ENCODE measurements at regions not wholly inside any gene's neighbourhood (a gene's known extent, or its start where the extent isn't known, plus 50 kb on each side); places are given as distances from the start of the nearest gene placed in this dataset.

DNA sequence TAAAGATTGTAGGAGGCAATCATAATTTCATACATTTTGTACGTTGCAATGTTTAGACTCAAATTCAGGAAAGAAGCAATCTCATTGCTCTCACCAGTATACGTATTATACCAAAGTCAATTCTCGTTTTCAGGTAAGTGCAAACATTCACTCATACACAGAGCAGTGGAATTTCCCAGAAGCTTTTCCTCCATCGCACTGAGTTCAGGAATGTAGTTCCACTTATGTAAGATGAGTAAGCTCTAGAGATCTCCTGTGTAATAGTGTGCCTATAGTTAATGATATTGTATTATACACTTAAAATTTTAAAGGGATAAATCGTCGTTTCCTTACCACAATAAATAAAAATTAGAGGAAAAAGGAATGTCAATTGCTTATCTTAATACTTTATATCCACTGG lies 470.8 kb upstream of the KCND2 start:
- H3K36me3 ChIP-seq (ENCODE audit: control insufficient read depth in 4 of 4, insufficient read depth in 3 of 4, low read depth in 1 of 4, low read length in 3 of 4) = no peaks in the 10 kb centered on the region
- H3K27ac ChIP-seq (ENCODE audit: low read depth in 1 of 2, low read length in 2 of 2) = no peak overlapping the region
- DNase-seq (ENCODE audit: low spot score) = no peak
- H3K4me1 ChIP-seq (ENCODE audit: control insufficient read depth in 4 of 4, insufficient read depth in 4 of 4, low read length in 3 of 4) = no peaks in the 10 kb centered on the region
- H3K9me3 ChIP-seq (ENCODE audit: control insufficient read depth in 4 of 4, low read length in 3 of 4) = no peaks in the 10 kb centered on the region
- TF ChIP-seq, protein P1, sequence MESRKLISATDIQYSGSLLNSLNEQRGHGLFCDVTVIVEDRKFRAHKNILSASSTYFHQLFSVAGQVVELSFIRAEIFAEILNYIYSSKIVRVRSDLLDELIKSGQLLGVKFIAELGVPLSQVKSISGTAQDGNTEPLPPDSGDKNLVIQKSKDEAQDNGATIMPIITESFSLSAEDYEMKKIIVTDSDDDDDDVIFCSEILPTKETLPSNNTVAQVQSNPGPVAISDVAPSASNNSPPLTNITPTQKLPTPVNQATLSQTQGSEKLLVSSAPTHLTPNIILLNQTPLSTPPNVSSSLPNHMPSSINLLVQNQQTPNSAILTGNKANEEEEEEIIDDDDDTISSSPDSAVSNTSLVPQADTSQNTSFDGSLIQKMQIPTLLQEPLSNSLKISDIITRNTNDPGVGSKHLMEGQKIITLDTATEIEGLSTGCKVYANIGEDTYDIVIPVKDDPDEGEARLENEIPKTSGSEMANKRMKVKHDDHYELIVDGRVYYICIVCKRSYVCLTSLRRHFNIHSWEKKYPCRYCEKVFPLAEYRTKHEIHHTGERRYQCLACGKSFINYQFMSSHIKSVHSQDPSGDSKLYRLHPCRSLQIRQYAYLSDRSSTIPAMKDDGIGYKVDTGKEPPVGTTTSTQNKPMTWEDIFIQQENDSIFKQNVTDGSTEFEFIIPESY (IDR thresholded peaks at IDR 0.05) = no peak
- TF ChIP-seq FOXA2 (IDR thresholded peaks at IDR 0.05) = no peak
- TF ChIP-seq RXRA (IDR thresholded peaks at IDR 0.05) = no peak
- TF ChIP-seq TAF1 (conservative IDR thresholded peaks at IDR 0.05) = no peak
- TF ChIP-seq GABPA (IDR thresholded peaks at IDR 0.05 in 1 of 2, conservative IDR thresholded peaks at IDR 0.05 in 1 of 2) = no peak
- no peak for TF ChIP-seq YY1 (IDR thresholded peaks at IDR 0.05)
- TF ChIP-seq, protein P2, sequence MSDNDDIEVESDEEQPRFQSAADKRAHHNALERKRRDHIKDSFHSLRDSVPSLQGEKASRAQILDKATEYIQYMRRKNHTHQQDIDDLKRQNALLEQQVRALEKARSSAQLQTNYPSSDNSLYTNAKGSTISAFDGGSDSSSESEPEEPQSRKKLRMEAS (IDR thresholded peaks at IDR 0.05) = no peak
- TF ChIP-seq EGR1 (IDR thresholded peaks at IDR 0.05; ENCODE audit: low read depth in 2 of 2) = no peak
- TF ChIP-seq HNF4G (IDR thresholded peaks at IDR 0.05) = no peak
- TF ChIP-seq JUND (IDR thresholded peaks at IDR 0.05) = no peak
- TF ChIP-seq SP1 (IDR thresholded peaks at IDR 0.05) = no peak
- TF ChIP-seq HNF4A (conservative IDR thresholded peaks at IDR 0.05) = no peak
- H3K9ac ChIP-seq (ENCODE audit: low read depth in 1 of 2, low read length in 2 of 2) = no peak overlapping the region
- 79% methylated on average over 6 of the region's 6 CpGs for WGBS
- H3K27me3 ChIP-seq (ENCODE audit: control insufficient read depth in 4 of 4, insufficient read depth in 4 of 4, low read length in 3 of 4) = no peaks in the 10 kb centered on the region
- H3K4me3 ChIP-seq (ENCODE audit: low read depth in 1 of 3, low read length in 3 of 3) = no peak overlapping the region

DNA sequence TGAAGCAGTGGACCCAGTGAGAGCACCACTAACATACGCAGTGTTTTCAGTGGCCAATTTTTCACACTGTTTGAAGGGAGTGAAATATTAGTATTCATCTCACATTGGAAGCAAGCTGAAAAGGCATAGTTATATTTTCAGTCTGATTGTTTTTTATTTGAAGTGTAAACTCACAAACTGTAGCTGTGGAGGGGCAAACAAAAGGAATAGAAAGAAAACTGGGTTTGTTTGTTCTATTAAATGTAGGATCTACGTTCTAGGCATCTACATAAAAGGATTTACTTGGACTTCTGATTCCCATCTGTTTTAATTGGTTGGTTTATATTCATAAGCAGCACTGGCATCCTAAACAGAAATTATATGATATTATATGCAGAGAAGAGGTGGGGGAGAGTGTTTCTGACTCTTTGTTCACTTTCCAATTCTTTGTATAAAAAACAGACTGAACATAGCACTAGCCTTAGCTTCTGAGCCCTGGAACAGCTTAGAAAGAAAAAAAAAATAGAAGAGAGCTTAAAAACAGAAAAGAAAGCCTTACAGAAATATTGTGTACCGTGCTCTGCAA lies 447.8 kb upstream of the KCND2 start:
- TF ChIP-seq, protein P1 (IDR thresholded peaks at IDR 0.05) = no peak
- TF ChIP-seq GABPA (IDR thresholded peaks at IDR 0.05 in 1 of 2, conservative IDR thresholded peaks at IDR 0.05 in 1 of 2) = no peak
- TF ChIP-seq, protein P3, sequence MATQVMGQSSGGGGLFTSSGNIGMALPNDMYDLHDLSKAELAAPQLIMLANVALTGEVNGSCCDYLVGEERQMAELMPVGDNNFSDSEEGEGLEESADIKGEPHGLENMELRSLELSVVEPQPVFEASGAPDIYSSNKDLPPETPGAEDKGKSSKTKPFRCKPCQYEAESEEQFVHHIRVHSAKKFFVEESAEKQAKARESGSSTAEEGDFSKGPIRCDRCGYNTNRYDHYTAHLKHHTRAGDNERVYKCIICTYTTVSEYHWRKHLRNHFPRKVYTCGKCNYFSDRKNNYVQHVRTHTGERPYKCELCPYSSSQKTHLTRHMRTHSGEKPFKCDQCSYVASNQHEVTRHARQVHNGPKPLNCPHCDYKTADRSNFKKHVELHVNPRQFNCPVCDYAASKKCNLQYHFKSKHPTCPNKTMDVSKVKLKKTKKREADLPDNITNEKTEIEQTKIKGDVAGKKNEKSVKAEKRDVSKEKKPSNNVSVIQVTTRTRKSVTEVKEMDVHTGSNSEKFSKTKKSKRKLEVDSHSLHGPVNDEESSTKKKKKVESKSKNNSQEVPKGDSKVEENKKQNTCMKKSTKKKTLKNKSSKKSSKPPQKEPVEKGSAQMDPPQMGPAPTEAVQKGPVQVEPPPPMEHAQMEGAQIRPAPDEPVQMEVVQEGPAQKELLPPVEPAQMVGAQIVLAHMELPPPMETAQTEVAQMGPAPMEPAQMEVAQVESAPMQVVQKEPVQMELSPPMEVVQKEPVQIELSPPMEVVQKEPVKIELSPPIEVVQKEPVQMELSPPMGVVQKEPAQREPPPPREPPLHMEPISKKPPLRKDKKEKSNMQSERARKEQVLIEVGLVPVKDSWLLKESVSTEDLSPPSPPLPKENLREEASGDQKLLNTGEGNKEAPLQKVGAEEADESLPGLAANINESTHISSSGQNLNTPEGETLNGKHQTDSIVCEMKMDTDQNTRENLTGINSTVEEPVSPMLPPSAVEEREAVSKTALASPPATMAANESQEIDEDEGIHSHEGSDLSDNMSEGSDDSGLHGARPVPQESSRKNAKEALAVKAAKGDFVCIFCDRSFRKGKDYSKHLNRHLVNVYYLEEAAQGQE (IDR thresholded peaks at IDR 0.05) = no peak
- TF ChIP-seq FOXA1 (IDR thresholded peaks at IDR 0.05) = no peak
- TF ChIP-seq HNF4G (IDR thresholded peaks at IDR 0.05) = no peak
- TF ChIP-seq NR2F2 (IDR thresholded peaks at IDR 0.05) = no peak
- TF ChIP-seq FOXA2 (IDR thresholded peaks at IDR 0.05) = no peak
- TF ChIP-seq TAF1 (conservative IDR thresholded peaks at IDR 0.05) = no peak
- TF ChIP-seq JUND (IDR thresholded peaks at IDR 0.05) = no peak
- TF ChIP-seq, protein P4, sequence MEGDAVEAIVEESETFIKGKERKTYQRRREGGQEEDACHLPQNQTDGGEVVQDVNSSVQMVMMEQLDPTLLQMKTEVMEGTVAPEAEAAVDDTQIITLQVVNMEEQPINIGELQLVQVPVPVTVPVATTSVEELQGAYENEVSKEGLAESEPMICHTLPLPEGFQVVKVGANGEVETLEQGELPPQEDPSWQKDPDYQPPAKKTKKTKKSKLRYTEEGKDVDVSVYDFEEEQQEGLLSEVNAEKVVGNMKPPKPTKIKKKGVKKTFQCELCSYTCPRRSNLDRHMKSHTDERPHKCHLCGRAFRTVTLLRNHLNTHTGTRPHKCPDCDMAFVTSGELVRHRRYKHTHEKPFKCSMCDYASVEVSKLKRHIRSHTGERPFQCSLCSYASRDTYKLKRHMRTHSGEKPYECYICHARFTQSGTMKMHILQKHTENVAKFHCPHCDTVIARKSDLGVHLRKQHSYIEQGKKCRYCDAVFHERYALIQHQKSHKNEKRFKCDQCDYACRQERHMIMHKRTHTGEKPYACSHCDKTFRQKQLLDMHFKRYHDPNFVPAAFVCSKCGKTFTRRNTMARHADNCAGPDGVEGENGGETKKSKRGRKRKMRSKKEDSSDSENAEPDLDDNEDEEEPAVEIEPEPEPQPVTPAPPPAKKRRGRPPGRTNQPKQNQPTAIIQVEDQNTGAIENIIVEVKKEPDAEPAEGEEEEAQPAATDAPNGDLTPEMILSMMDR (IDR thresholded peaks at IDR 0.05; ENCODE audit: low read depth, low read length, missing input control) = no peak
- TF ChIP-seq, protein P5, sequence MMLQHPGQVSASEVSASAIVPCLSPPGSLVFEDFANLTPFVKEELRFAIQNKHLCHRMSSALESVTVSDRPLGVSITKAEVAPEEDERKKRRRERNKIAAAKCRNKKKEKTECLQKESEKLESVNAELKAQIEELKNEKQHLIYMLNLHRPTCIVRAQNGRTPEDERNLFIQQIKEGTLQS (IDR thresholded peaks at IDR 0.05) = no peak
- no peak for TF ChIP-seq EGR1 (IDR thresholded peaks at IDR 0.05; ENCODE audit: low read depth in 2 of 2)
- no peak for TF ChIP-seq HNF4A (conservative IDR thresholded peaks at IDR 0.05)
- TF ChIP-seq RXRA (IDR thresholded peaks at IDR 0.05) = no peak
- TF ChIP-seq, protein P2 (IDR thresholded peaks at IDR 0.05) = no peak
- no peak for TF ChIP-seq SP1 (IDR thresholded peaks at IDR 0.05)
- no peak for TF ChIP-seq RAD21 (IDR thresholded peaks at IDR 0.05)
- no peak for TF ChIP-seq YY1 (IDR thresholded peaks at IDR 0.05)
- Histone ChIP-seq H3K27me3 (ENCODE audit: control insufficient read depth in 4 of 4, insufficient read depth in 4 of 4, low read length in 3 of 4) (no peaks in the 10 kb centered on the region), H3K9ac (ENCODE audit: low read depth in 1 of 2, low read length in 2 of 2) (no peak overlapping the region), H3K4me1 (ENCODE audit: control insufficient read depth in 4 of 4, insufficient read depth in 4 of 4, low read length in 3 of 4) (no peaks in the 10 kb centered on the region), H3K9me3 (ENCODE audit: control insufficient read depth in 4 of 4, low read length in 3 of 4) (peaks cover 0 to 3% (median 0%) of the 10 kb centered on the region in 4 donors), H3K27ac (ENCODE audit: low read depth in 1 of 2, low read length in 2 of 2) (no peak overlapping the region), H3K4me3 (ENCODE audit: low read depth in 1 of 3, low read length in 3 of 3) (no peak overlapping the region), H3K36me3 (ENCODE audit: control insufficient read depth in 4 of 4, insufficient read depth in 3 of 4, low read depth in 1 of 4, low read length in 3 of 4) (no peaks in the 10 kb centered on the region)
- DNase-seq (ENCODE audit: low spot score) = no peak
- WGBS = 48% methylated on average over 3 of the region's 3 CpGs

Data from liver (tissue), 8 donors.